Amygdala (tissue), 56 donors: ENCODE measurements at regions not wholly inside any gene's neighbourhood (a gene's known extent, or its start where the extent isn't known, plus 50 kb on each side); places are given as distances from the start of the nearest gene placed in this dataset.

ENCODE experiments used
- DNase-seq, 56 donors: peaks; one replicate each; lab custom pipeline; 2025; lab: John Stamatoyannopoulos, UW

GRCh38 chr21:27582948-27583430 is 616.1 kb upstream of the ADAMTS5 start:
- DNase-seq: no peak

- no peak for DNase-seq
Observed at GRCh38 chr21:27582246-27582947, 615.5 kb upstream of the ADAMTS5 start.

- DNase-seq: no peak
Observed at GRCh38 chr21:27581168-27581567, 614.3 kb upstream of the ADAMTS5 start.

- DNase-seq: no peak
Observed at GRCh38 chr21:27580276-27580675, 613.4 kb upstream of the ADAMTS5 start.

- DNase-seq: no peak
Observed at GRCh38 chr21:27578741-27579265, 611.9 kb upstream of the ADAMTS5 start.

GRCh38 chr21:27572696-27573095 is 605.8 kb upstream of the ADAMTS5 start:
- DNase-seq: no peak

- DNase-seq: no peak
Observed at GRCh38 chr21:27571706-27572105, 604.8 kb upstream of the ADAMTS5 start.

- DNase-seq: no peak
Observed at GRCh38 chr21:27570306-27570868, 603.5 kb upstream of the ADAMTS5 start.

- DNase-seq: no peak
Observed at GRCh38 chr21:27569831-27570230, 602.9 kb upstream of the ADAMTS5 start.

- DNase-seq: no peak
Observed at GRCh38 chr21:27569091-27569490, 602.2 kb upstream of the ADAMTS5 start.

- no peak for DNase-seq
Observed at GRCh38 chr21:27567381-27567780, 600.5 kb upstream of the ADAMTS5 start.

GRCh38 chr21:27566521-27566920 is 599.6 kb upstream of the ADAMTS5 start:
- no peak for DNase-seq

GRCh38 chr21:27565364-27565763 is 598.5 kb upstream of the ADAMTS5 start:
- no peak for DNase-seq

GRCh38 chr21:27564684-27565301 is 597.9 kb upstream of the ADAMTS5 start:
- DNase-seq: peak in 19 of 56 donors; percentile 0 to 59 (median 9)

- DNase-seq: no peak
Observed at GRCh38 chr21:27562303-27562702, 595.4 kb upstream of the ADAMTS5 start.

GRCh38 chr21:27561116-27561515 is 594.2 kb upstream of the ADAMTS5 start:
- no peak for DNase-seq

- no peak for DNase-seq
Observed at GRCh38 chr21:27557356-27557755, 590.5 kb upstream of the ADAMTS5 start.

- DNase-seq: no peak
Observed at GRCh38 chr21:27555996-27556395, 589.1 kb upstream of the ADAMTS5 start.

- DNase-seq: no peak
Observed at GRCh38 chr21:27550287-27550686, 583.4 kb upstream of the ADAMTS5 start.

- DNase-seq: no peak
Observed at GRCh38 chr21:27548486-27548885, 581.6 kb upstream of the ADAMTS5 start.

GRCh38 chr21:27545754-27546349 is 579.0 kb upstream of the ADAMTS5 start:
- no peak for DNase-seq
